GM10266 (cell line): ENCODE measurements at regions not wholly inside any gene's neighbourhood (a gene's known extent, or its start where the extent isn't known, plus 50 kb on each side); places are given as distances from the start of the nearest gene placed in this dataset.

ENCODE experiments used
- DNase-seq: peaks from one replicate; pipeline ENCODE4 v3.0.0; 2012; ENCODE audit errors: extremely low spot score
- CTCF ChIP-seq: IDR thresholded peaks from 2 replicates; pipeline ENCODE4 v1.5.1; 2012; ENCODE audit warnings: mild to moderate bottlenecking, low read depth; ENCODE audit not compliant: control insufficient read depth, insufficient read depth; ENCODE audit errors: missing control alignments

DNA sequence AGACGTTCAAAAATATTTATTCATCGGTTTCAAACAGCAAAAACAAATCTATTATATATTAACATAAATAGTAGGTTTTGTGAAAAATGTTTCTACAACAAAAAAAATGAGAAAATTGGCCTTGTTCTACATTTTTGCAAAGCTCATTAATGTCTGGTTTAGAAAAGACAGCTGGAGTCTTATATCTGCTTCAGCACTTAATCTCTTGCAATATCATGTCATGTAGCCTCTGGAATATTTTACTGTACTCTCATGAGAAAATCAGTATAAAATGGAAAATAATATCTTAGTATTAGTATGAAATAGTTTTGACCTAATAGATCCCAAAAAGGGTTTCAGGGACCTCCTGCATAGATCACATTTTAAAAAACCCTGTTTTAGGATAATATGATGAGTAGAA lies 326.6 kb downstream of the ARL4A start:
- no peak for DNase-seq
- no peak for TF ChIP-seq CTCF

- no peak for DNase-seq
These were observed 328.7 kb downstream of the ARL4A start for GRCh38 chr7:13016036-13016581.

GRCh38 chr7:13016592-13017332 lies 329.3 kb downstream of the ARL4A start:
- no peak for TF ChIP-seq CTCF
- no peak for DNase-seq

More at GRCh38 chr7:13016036-13016581, 328.7 kb downstream of the ARL4A start:
- no peak for TF ChIP-seq CTCF

DNA sequence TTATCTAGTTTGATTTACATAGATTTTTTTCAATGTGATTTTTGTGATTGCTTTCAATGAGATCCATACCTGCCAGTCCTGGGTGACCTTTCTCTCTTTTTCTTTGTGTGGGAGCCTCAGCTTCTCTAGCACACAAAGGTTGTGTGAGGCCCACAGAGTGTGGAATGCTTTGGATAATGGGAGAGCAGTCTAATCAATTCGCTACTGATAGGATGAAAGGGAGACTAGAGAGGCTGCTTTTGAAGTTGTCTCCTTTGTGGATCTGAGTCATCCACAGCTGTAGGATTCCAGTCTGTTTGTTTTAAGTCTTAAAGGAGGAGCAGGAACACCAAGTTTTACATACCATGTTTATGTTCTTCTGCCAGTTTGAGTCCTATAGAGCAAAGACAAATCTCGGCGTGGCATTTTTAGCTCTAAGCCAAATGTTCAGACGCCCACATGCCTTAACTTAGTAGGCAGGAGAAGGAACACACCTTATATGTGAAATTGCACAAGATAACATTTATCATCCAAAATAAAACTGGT lies 330.0 kb downstream of the ARL4A start:
- DNase-seq = no peak
- TF ChIP-seq CTCF = no peak

DNA sequence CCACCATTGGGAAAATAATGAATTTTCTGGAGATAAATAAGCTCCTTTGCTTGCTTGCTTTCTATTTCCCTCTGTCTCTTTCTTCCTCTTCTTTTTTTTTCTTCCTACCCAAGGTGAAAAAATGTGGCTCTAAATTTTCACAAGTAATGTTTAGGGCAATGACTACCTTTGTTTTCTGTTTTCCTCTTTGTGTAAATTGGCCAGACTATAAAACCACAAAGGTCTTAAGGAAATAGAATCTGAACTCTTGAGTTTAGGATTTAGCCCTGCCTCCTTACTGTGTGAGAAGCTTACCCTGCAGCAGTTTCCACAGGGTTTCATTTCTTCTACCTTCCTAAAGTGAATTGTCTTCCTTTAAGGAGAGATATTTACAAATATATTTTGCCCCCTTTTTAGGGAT lies 330.4 kb downstream of the ARL4A start:
- no peak for TF ChIP-seq CTCF
- DNase-seq = no peak

DNA sequence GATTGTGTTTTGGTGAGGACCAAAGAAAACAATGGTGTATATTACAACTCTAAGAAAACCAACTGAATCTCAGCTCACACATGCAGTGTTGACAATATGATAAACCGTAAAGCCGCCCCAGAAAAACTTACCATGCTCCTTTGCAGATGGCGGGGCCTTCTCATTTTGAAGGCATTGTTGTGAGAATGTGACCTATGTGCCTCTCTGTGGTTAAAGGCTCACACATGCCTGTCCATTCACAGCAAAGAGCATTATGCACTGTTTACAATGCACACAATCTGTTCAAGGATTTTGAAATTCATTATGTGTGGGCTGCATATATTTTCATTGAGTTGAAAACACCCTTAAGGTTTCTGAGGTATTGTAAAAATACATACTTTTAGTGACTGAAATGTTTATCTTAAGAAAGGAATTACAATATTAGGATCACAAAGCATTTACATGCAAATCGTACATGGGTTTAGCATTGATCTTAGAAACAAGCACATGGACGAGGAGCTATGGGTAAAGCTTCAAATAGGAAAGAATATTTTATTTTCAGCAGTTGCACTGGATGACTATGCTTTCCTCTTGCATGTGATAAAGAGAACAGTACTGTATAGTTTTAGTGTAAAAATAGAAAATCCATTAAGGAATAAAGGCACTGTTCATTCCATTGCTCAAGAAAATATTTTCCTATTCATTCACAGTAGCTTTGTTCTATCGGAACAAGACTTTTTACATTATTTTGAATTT lies 334.3 kb downstream of the ARL4A start:
- DNase-seq = no peak
- no peak for TF ChIP-seq CTCF
